Left ventricle myocardium inferior (tissue), 1 donor: ENCODE measurements at regions not wholly inside any gene's neighbourhood (a gene's known extent, or its start where the extent isn't known, plus 50 kb on each side); places are given as distances from the start of the nearest gene placed in this dataset.

ENCODE experiments used
- DNase-seq: peaks from one replicate; pipeline ENCODE4 v3.0.0-alpha.2; 2020
- H3K27ac ChIP-seq: fragments of 200-600 bp; replicated peaks from 2 replicates; pipeline ENCODE4 v1.8.0; 2021
- H3K27me3 ChIP-seq: fragments of 200-600 bp; 2 replicates; pipeline ENCODE4 v1.8.0; 2021; ENCODE audit warnings: low read depth
- H3K36me3 ChIP-seq: fragments of 200-600 bp; 2 replicates; pipeline ENCODE4 v1.8.0; 2021
- H3K4me1 ChIP-seq: fragments of 200-600 bp; 2 replicates; pipeline ENCODE4 v1.8.0; 2021
- H3K4me3 ChIP-seq: fragments of 200-600 bp; 2 replicates; pipeline ENCODE4 v1.8.0; 2021; ENCODE audit warnings: mild to moderate bottlenecking, moderate library complexity
- H3K9me3 ChIP-seq: fragments of 200-600 bp; replicated peaks from 2 replicates; pipeline ENCODE4 v1.8.0; 2021
- intact Hi-C: fragments of 100-400 bp; cut with micrococcal nuclease; formaldehyde crosslinking; loops from one replicate; pipeline ENCODE4 v1.11.0; 2022
- TF ChIP-seq, protein P1 (sequence below): fragments of 200-600 bp; IDR thresholded peaks from 2 replicates; pipeline ENCODE4 v1.8.0; 2021; ENCODE audit warnings: antibody characterized with exemption, mild to moderate bottlenecking, borderline replicate concordance
- donor health status: DM: no; HTN: yes; CAD: no; lungs with severe emphysema.

GRCh38 chr7:42611289-42611928 lies 300.5 kb downstream of the C7orf25 start:
- TF ChIP-seq, protein P1, sequence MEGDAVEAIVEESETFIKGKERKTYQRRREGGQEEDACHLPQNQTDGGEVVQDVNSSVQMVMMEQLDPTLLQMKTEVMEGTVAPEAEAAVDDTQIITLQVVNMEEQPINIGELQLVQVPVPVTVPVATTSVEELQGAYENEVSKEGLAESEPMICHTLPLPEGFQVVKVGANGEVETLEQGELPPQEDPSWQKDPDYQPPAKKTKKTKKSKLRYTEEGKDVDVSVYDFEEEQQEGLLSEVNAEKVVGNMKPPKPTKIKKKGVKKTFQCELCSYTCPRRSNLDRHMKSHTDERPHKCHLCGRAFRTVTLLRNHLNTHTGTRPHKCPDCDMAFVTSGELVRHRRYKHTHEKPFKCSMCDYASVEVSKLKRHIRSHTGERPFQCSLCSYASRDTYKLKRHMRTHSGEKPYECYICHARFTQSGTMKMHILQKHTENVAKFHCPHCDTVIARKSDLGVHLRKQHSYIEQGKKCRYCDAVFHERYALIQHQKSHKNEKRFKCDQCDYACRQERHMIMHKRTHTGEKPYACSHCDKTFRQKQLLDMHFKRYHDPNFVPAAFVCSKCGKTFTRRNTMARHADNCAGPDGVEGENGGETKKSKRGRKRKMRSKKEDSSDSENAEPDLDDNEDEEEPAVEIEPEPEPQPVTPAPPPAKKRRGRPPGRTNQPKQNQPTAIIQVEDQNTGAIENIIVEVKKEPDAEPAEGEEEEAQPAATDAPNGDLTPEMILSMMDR = no peak
- Histone ChIP-seq H3K4me1 (no peaks in the 10 kb centered on the region), H3K27ac (no peak overlapping the region), H3K4me3 (no peak overlapping the region), H3K27me3 (no peaks in the 10 kb centered on the region), H3K9me3 (no peaks in the 10 kb centered on the region), H3K36me3 (no peaks in the 10 kb centered on the region)
- intact Hi-C loops = no loop called here
- no peak for DNase-seq

- intact Hi-C loops = no loop called here
- H3K27ac ChIP-seq = no peak overlapping the region
Measured at GRCh38 chr7:42606193-42606905, 305.5 kb downstream of the C7orf25 start.

DNA sequence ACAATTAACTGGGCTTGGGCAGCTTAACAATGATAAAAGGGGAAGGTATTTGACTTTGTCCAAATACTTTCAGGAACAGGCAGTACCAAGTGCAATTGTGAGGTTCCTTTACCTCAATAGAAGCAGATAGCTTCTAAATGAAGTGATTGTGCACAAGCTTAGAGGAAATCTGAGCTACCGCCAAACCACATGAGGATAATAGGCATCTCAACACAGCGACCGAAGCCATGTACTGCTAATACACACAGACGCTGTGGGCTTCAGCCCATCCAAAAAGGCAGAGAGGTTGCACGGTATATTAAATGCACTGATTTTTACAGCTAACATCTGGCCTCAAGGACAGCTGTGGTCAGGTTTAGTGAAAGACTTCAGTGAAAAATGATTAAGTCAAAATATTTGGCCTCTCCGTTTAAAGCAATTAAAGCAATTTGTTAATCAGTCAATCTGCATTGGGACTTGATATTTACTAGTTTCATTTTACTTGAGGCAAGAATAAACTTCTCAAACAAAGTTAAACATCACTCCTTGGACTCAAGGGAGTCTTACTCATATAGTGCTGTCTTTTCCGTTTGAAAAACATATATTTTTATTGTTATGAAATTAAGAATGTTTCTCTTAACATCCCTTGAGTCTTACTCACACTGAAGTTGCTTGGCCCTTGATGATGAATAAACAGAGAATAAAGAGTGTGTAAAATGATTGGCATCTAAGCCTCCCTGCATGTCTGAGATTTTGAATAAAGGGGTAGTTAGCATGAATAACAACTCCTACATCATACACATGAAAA lies 306.3 kb downstream of the C7orf25 start:
- intact Hi-C loops = no loop called here
- H3K9me3 ChIP-seq = no peaks in the 10 kb centered on the region
- no peaks in the 10 kb centered on the region for H3K36me3 ChIP-seq
- no peak for DNase-seq
- no peak overlapping the region for H3K27ac ChIP-seq
- TF ChIP-seq, protein P1 = no peak
- no peaks in the 10 kb centered on the region for H3K27me3 ChIP-seq
- no peaks in the 10 kb centered on the region for H3K4me1 ChIP-seq
- no peak overlapping the region for H3K4me3 ChIP-seq

More at GRCh38 chr7:42606193-42606905, 305.5 kb downstream of the C7orf25 start:
- Histone ChIP-seq H3K9me3 (no peaks in the 10 kb centered on the region), H3K4me1 (no peaks in the 10 kb centered on the region), H3K36me3 (no peaks in the 10 kb centered on the region), H3K4me3 (no peak overlapping the region), H3K27me3 (no peaks in the 10 kb centered on the region)
- TF ChIP-seq, protein P1 = no peak
- no peak for DNase-seq

DNA sequence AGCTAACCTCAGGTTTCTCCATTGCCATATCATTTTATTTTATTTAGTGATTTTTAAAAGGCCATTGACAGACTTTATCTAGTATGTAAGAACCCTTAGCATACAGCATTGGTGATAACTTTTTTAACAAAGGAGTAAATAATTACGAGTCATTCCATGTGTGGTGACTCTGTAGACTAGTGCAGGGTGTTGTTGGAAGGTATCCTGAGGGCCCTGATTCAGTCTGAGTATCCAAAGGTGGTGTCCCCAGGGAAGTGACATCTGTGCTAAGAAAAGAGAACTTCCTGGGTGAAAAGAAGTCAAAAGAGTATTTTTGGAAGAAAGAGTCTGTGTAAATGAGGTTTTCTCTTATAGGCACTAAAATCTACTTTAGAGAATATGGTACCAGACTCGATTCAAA lies 308.4 kb downstream of the C7orf25 start:
- no peak for DNase-seq
- TF ChIP-seq, protein P1 = no peak
- H3K36me3 ChIP-seq = no peaks in the 10 kb centered on the region
- no peaks in the 10 kb centered on the region for H3K27me3 ChIP-seq
- no peak overlapping the region for H3K4me3 ChIP-seq
- intact Hi-C loops = no loop called here
- H3K27ac ChIP-seq = no peak overlapping the region
- H3K9me3 ChIP-seq = peaks cover 3% of the 10 kb centered on the region
- H3K4me1 ChIP-seq = no peaks in the 10 kb centered on the region

- no peak overlapping the region for H3K4me3 ChIP-seq
- peaks cover 12% of the 10 kb centered on the region for H3K9me3 ChIP-seq
- intact Hi-C loops = no loop called here
- DNase-seq = no peak
- TF ChIP-seq, protein P1 = no peak
- no peaks in the 10 kb centered on the region for H3K4me1 ChIP-seq
- H3K27me3 ChIP-seq = no peaks in the 10 kb centered on the region
- no peaks in the 10 kb centered on the region for H3K36me3 ChIP-seq
- H3K27ac ChIP-seq = no peak overlapping the region
Measured at GRCh38 chr7:42597300-42597699, 314.6 kb downstream of the C7orf25 start.
